ENCODE measurements at regions not wholly inside any gene's neighbourhood (a gene's known extent, or its start where the extent isn't known, plus 50 kb on each side); places are given as distances from the start of the nearest gene placed in this dataset.

DNA sequence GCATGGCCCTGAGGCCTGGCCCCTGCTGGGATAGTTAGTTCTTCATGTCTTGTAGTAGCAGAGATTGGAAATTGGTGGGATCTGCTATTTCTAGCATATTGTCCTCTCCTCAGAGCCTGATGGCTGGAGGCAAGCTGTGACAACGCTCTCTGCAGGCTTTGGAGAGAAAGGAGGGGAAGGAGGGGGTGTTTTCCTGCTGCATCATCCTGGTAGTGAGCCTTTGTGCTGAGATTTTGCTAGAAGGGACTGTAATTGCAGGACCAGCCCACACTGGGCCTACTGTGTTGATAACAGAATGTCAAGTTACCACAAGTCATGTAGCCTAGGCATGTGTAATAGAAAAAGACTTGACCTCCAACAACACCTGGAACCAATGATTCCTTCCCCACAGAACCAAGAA is 351.0 kb downstream of the SIPA1L2 start:
- DNase-seq (ENCODE audit: extremely low spot score) = no peak
- CTCF ChIA-PET = no interaction called here

GRCh38 chr1:232276651-232277050 is 353.3 kb downstream of the SIPA1L2 start:
- TF ChIP-seq SUZ12 (IDR thresholded peaks at IDR 0.05) (no peak), ELF4 (IDR thresholded peaks at IDR 0.05) (no peak), LEF1 (IDR thresholded peaks at IDR 0.05; ENCODE audit: borderline replicate concordance) (no peak), ZNF384 (IDR thresholded peaks at IDR 0.05) (no peak), NFRKB (IDR thresholded peaks at IDR 0.05) (no peak)
- ChIA-PET CTCF (interaction anchor here (0.6 kb wide), 1 partner anchor 18 kb away, joined by 4 read pairs; no protein-coding TSS in a partner anchor), POLR2A (no interaction called here)
- DNase-seq (ENCODE audit: extremely low spot score) = no peak

More for the DNA sequence above, 351.0 kb downstream of the SIPA1L2 start:
- TF ChIP-seq ARNT (IDR thresholded peaks at IDR 0.05) (no peak), LEF1 (IDR thresholded peaks at IDR 0.05; ENCODE audit: borderline replicate concordance) (no peak), CTBP1 (IDR thresholded peaks at IDR 0.05; ENCODE audit: borderline replicate concordance) (no peak), SP1 (IDR thresholded peaks at IDR 0.05) (no peak), TARDBP (IDR thresholded peaks at IDR 0.05) (no peak), L3MBTL2 (conservative IDR thresholded peaks at IDR 0.05) (no peak), SUZ12 (IDR thresholded peaks at IDR 0.05) (no peak), FOXM1 (IDR thresholded peaks at IDR 0.05; ENCODE audit: borderline replicate concordance) (no peak), FOXA1 (IDR thresholded peaks at IDR 0.05) (no peak), FOXK2 (IDR thresholded peaks at IDR 0.05) (no peak), ZNF384 (IDR thresholded peaks at IDR 0.05) (no peak), BHLHE40 (IDR thresholded peaks at IDR 0.05; ENCODE audit: borderline replicate concordance) (no peak), HDGF (IDR thresholded peaks at IDR 0.05; ENCODE audit: borderline replicate concordance) (no peak), ELF4 (IDR thresholded peaks at IDR 0.05) (no peak)
- TF ChIP-seq, protein P1, sequence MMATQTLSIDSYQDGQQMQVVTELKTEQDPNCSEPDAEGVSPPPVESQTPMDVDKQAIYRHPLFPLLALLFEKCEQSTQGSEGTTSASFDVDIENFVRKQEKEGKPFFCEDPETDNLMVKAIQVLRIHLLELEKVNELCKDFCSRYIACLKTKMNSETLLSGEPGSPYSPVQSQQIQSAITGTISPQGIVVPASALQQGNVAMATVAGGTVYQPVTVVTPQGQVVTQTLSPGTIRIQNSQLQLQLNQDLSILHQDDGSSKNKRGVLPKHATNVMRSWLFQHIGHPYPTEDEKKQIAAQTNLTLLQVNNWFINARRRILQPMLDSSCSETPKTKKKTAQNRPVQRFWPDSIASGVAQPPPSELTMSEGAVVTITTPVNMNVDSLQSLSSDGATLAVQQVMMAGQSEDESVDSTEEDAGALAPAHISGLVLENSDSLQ (IDR thresholded peaks at IDR 0.05) = no peak
- POLR2A ChIA-PET = no interaction called here

- ChIA-PET POLR2A (no interaction called here), CTCF (no interaction called here)
- DNase-seq (ENCODE audit: extremely low spot score) = no peak
- TF ChIP-seq ELF4 (IDR thresholded peaks at IDR 0.05) (no peak), HDGF (IDR thresholded peaks at IDR 0.05; ENCODE audit: borderline replicate concordance) (no peak), ARNT (IDR thresholded peaks at IDR 0.05) (no peak), SUZ12 (IDR thresholded peaks at IDR 0.05) (no peak), FOXA1 (IDR thresholded peaks at IDR 0.05) (no peak), NFRKB (IDR thresholded peaks at IDR 0.05) (no peak), SP1 (IDR thresholded peaks at IDR 0.05) (no peak), LEF1 (IDR thresholded peaks at IDR 0.05; ENCODE audit: borderline replicate concordance) (no peak), FOXM1 (IDR thresholded peaks at IDR 0.05; ENCODE audit: borderline replicate concordance) (no peak), TARDBP (IDR thresholded peaks at IDR 0.05) (no peak), L3MBTL2 (conservative IDR thresholded peaks at IDR 0.05) (no peak), BHLHE40 (IDR thresholded peaks at IDR 0.05; ENCODE audit: borderline replicate concordance) (no peak), CTBP1 (IDR thresholded peaks at IDR 0.05; ENCODE audit: borderline replicate concordance) (no peak), FOXK2 (IDR thresholded peaks at IDR 0.05) (no peak)
- TF ChIP-seq, protein P1 (IDR thresholded peaks at IDR 0.05) = no peak
Measured at GRCh38 chr1:232274999-232275710, 354.8 kb downstream of the SIPA1L2 start.

DNA sequence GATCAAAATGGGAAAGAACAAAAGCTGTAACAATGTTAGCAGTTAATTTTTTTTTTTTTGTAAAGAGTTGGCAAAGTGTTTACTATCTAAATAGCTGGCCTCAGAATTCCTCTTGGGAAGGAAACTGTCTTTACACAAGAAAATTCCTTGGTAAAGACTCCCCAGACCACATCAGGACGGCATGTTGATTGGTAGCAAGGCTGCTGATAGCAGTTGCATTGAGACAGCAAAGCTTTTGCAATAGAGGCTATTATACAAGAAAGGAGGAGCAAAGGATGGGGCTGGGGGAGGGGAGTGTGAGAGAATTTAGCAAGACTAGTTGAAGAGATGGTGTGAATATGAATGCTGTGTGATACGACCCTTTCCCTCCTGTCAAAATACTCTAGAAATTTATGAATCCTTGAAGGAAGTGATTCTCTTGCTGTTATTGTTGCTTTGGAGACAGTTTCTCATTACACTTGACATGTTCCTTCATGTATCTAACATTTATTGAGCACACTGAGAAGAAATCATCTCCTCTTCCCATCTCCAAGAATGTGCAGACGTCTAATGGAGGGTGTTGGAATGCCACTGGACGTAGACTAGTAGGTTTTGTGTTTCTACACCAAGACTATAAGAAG is 355.6 kb downstream of the SIPA1L2 start:
- CTCF ChIA-PET = interaction anchor here (0.5 to 0.8 kb wide), 3 partner anchors 10 to 518 kb away, joined by 3 to 5 read pairs (median 4); no protein-coding TSS in a partner anchor
- no peak for DNase-seq (ENCODE audit: extremely low spot score)
- POLR2A ChIA-PET = no interaction called here
- no peak for TF ChIP-seq NFRKB (IDR thresholded peaks at IDR 0.05)
- TF ChIP-seq TARDBP (IDR thresholded peaks at IDR 0.05) = no peak
- TF ChIP-seq ZNF384 (IDR thresholded peaks at IDR 0.05) = no peak
- TF ChIP-seq FOXM1 (IDR thresholded peaks at IDR 0.05; ENCODE audit: borderline replicate concordance) = no peak
- TF ChIP-seq FOXA1 (IDR thresholded peaks at IDR 0.05) = no peak
- no peak for TF ChIP-seq HDGF (IDR thresholded peaks at IDR 0.05; ENCODE audit: borderline replicate concordance)
- no peak for TF ChIP-seq BHLHE40 (IDR thresholded peaks at IDR 0.05; ENCODE audit: borderline replicate concordance)
- TF ChIP-seq LEF1 (IDR thresholded peaks at IDR 0.05; ENCODE audit: borderline replicate concordance) = no peak
- TF ChIP-seq, protein P1 (IDR thresholded peaks at IDR 0.05) = no peak
- TF ChIP-seq SP1 (IDR thresholded peaks at IDR 0.05) = no peak
- TF ChIP-seq SUZ12 (IDR thresholded peaks at IDR 0.05) = no peak
- no peak for TF ChIP-seq FOXK2 (IDR thresholded peaks at IDR 0.05)
- TF ChIP-seq ELF4 (IDR thresholded peaks at IDR 0.05) = no peak
- TF ChIP-seq L3MBTL2 (conservative IDR thresholded peaks at IDR 0.05) = no peak
- no peak for TF ChIP-seq CTBP1 (IDR thresholded peaks at IDR 0.05; ENCODE audit: borderline replicate concordance)
- TF ChIP-seq ARNT (IDR thresholded peaks at IDR 0.05) = no peak

DNA sequence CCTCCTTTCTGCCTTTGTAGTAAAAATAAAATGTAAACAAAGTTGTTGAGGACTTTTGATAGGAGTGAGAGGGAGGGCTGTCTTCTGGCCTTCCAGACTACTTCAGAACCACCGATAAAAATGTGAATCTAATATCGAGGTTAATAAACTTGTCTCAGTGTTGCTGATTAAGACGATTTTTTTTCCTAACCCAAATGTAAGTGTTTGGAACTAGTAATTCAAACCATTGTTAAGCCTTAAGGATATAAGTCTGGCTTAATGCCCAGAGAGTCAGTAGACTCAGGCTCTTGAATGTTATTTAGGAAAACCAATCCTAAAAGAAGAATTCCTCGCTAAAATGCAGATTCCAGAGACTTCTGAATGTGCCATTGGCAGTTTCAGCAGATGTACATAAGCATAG is 356.9 kb downstream of the SIPA1L2 start:
- DNase-seq (ENCODE audit: extremely low spot score) = no peak
- CTCF ChIA-PET = no interaction called here
- TF ChIP-seq CTBP1 (IDR thresholded peaks at IDR 0.05; ENCODE audit: borderline replicate concordance) (no peak), HDGF (IDR thresholded peaks at IDR 0.05; ENCODE audit: borderline replicate concordance) (no peak), FOXM1 (IDR thresholded peaks at IDR 0.05; ENCODE audit: borderline replicate concordance) (no peak), L3MBTL2 (conservative IDR thresholded peaks at IDR 0.05) (no peak), SUZ12 (IDR thresholded peaks at IDR 0.05) (no peak), FOXA1 (IDR thresholded peaks at IDR 0.05) (no peak), ZNF384 (IDR thresholded peaks at IDR 0.05) (no peak), LEF1 (IDR thresholded peaks at IDR 0.05; ENCODE audit: borderline replicate concordance) (no peak), SP1 (IDR thresholded peaks at IDR 0.05) (no peak), FOXK2 (IDR thresholded peaks at IDR 0.05) (no peak), NFRKB (IDR thresholded peaks at IDR 0.05) (no peak), ELF4 (IDR thresholded peaks at IDR 0.05) (no peak), BHLHE40 (IDR thresholded peaks at IDR 0.05; ENCODE audit: borderline replicate concordance) (no peak), ARNT (IDR thresholded peaks at IDR 0.05) (no peak), TARDBP (IDR thresholded peaks at IDR 0.05) (no peak)
- TF ChIP-seq, protein P1 (IDR thresholded peaks at IDR 0.05) = no peak
- POLR2A ChIA-PET = no interaction called here
